HCT116 (cell line): ENCODE measurements at regions not wholly inside any gene's neighbourhood (a gene's known extent, or its start where the extent isn't known, plus 50 kb on each side); places are given as distances from the start of the nearest gene placed in this dataset.

Experiments used
- ATAC-seq: fragments of 200-7000 bp; cut with Tn5 transposase; 2 replicates; pipeline ENCODE4 v1.9.1; 2020; ENCODE audit warnings: mild to moderate bottlenecking, moderate library complexity
- BruUV-seq: library from RNA; stranded (reverse); fragments of 400-500 nt; replicated peaks from 2 replicates; lab custom pipeline; 2021; lab: Mats Ljungman, UMichigan
- CTCF ChIA-PET: fragments of 300-600 bp; sonication (Branson Sonifier 250); formaldehyde crosslinking; loops from one replicate; lab custom pipeline; 2021; ENCODE audit warnings: antibody characterized with exemption; lab: Charles Lee
- POLR2A ChIA-PET: fragments of 300-600, 350-600 bp; sonication (Branson Sonifier 250); formaldehyde crosslinking; loops from one replicate; lab custom pipeline; 2021; ENCODE audit warnings: antibody characterized with exemption; lab: Charles Lee
- RAD21 ChIA-PET, 2 experiments: fragments of 300-600 bp; sonication (Branson Sonifier 250); formaldehyde crosslinking; loops; one replicate each; lab custom pipeline; 2023; ENCODE audit warnings: low total read pairs in 2 of 2; ENCODE audit not compliant: uncharacterized antibody in 2 of 2, unreplicated experiment in 2 of 2, low non-redundant PET in 1 of 2; lab: Charles Lee
- DNase-seq: peaks from one replicate; pipeline ENCODE4 v3.0.0-alpha.2; 2010; ENCODE audit warnings: low read depth, low spot score
- H2AFZ ChIP-seq: fragments of 200-600 bp; shearing (Covaris generic), sonication (generic); 2 replicates; pipeline ENCODE4 v1.6.1; 2017; ENCODE audit warnings: low read depth, mixed run types, mixed read lengths, antibody characterized with exemption, low read length; ENCODE audit not compliant: poor library complexity, severe bottlenecking
- H3K27ac ChIP-seq: 2 replicates; pipeline ENCODE4 v1.5.1; 2012; ENCODE audit warnings: low read depth, low read length
- H3K27me3 ChIP-seq: fragments of 200-600 bp; sonication (generic); 2 replicates; pipeline ENCODE4 v1.6.1; 2016; ENCODE audit warnings: mixed run types, low read length, mixed read lengths; ENCODE audit not compliant: insufficient read depth
- H3K36me3 ChIP-seq, 2 experiments: fragments of 200-500 bp in 1 of 2; fragments of 200-600 bp in 1 of 2; sonication (Bioruptor generic) in 1 of 2; sonication (generic) in 1 of 2; 2 replicates each; pipeline versions ENCODE4 v1.5.1 to v1.6.1; 2014 to 2016; ENCODE audit warnings: low read length in 2 of 2, inconsistent platforms in 1 of 2, mixed read lengths in 1 of 2, mixed run types in 1 of 2; ENCODE audit not compliant: insufficient read depth in 2 of 2, control insufficient read depth in 1 of 2
- H3K4me1 ChIP-seq, 2 experiments: fragments of 200-600 bp in 1 of 2; sonication (generic) in 1 of 2; 2 replicates each; pipeline versions ENCODE4 v1.5.1 to v1.6.1; 2012 to 2017; ENCODE audit warnings: low read length in 2 of 2, inconsistent platforms in 1 of 2, mild to moderate bottlenecking in 1 of 2, mixed read lengths in 1 of 2, mixed run types in 1 of 2, moderate library complexity in 1 of 2; ENCODE audit not compliant: insufficient read depth in 2 of 2, control insufficient read depth in 1 of 2
- H3K4me2 ChIP-seq: fragments of 200-600 bp; sonication (generic); 2 replicates; pipeline ENCODE4 v1.6.1; 2017; ENCODE audit warnings: mixed run types, low read length, mixed read lengths
- H3K4me3 ChIP-seq, 2 experiments: fragments of 200-600 bp in 1 of 2; sonication (generic) in 1 of 2; replicated peaks in 1 of 2; 2 replicates each; pipeline ENCODE4 v1.5.1; 2011 to 2016; ENCODE audit warnings: low read length in 2 of 2, control low read depth in 1 of 2, low read depth in 1 of 2, mild to moderate bottlenecking in 1 of 2, mixed read lengths in 1 of 2, mixed run types in 1 of 2
- H3K79me2 ChIP-seq: fragments of 200-600 bp; sonication (generic); 2 replicates; pipeline ENCODE4 v1.6.1; 2017; ENCODE audit warnings: mild to moderate bottlenecking, mixed run types, low read length, moderate library complexity, mixed read lengths; ENCODE audit not compliant: insufficient read depth
- H3K9ac ChIP-seq: fragments of 200-600 bp; sonication (generic); 2 replicates; pipeline ENCODE4 v1.6.1; 2016; ENCODE audit warnings: low read length, mixed read lengths
- H3K9me2 ChIP-seq: fragments of 200-600 bp; sonication (generic), shearing (Covaris generic); 2 replicates; pipeline ENCODE4 v1.6.1; 2017; ENCODE audit warnings: mixed run types, mild to moderate bottlenecking, moderate library complexity; ENCODE audit not compliant: insufficient read depth
- H3K9me3 ChIP-seq, 2 experiments: fragments of 200-500 bp in 1 of 2; fragments of 200-600 bp in 1 of 2; sonication (Bioruptor generic) in 1 of 2; sonication (generic) in 1 of 2; 2 replicates each; pipeline ENCODE4 v1.6.1; 2014 to 2017; ENCODE audit warnings: low read length in 2 of 2, mixed read lengths in 2 of 2, inconsistent platforms in 1 of 2, low read depth in 1 of 2, mild to moderate bottlenecking in 1 of 2, mixed run types in 1 of 2, moderate library complexity in 1 of 2; ENCODE audit not compliant: control insufficient read depth in 1 of 2, insufficient read depth in 1 of 2
- H4K20me1 ChIP-seq: fragments of 200-600 bp; sonication (generic), shearing (Covaris generic); 2 replicates; pipeline ENCODE4 v1.6.1; 2017; ENCODE audit warnings: mixed run types, mild to moderate bottlenecking, moderate library complexity; ENCODE audit not compliant: insufficient read depth
- CEBPB ChIP-seq: IDR thresholded peaks from 2 replicates; pipeline ENCODE4 v1.6.1; 2012; ENCODE audit warnings: low read depth
- ELF1 ChIP-seq: IDR thresholded peaks from 2 replicates; pipeline ENCODE4 v1.6.1; 2012; ENCODE audit warnings: low read depth, borderline replicate concordance
- FOSL1 ChIP-seq: IDR thresholded peaks from 2 replicates; pipeline ENCODE4 v1.6.1; 2012; ENCODE audit warnings: low read depth
- POLR2A ChIP-seq: IDR thresholded peaks from 2 replicates; pipeline ENCODE4 v1.7.0; 2011; ENCODE audit warnings: borderline replicate concordance; ENCODE audit not compliant: insufficient read depth, insufficient read length; ENCODE audit errors: extremely low read depth
- POLR2AphosphoS5 ChIP-seq: IDR thresholded peaks from 2 replicates; pipeline ENCODE4 v1.6.1; 2011; ENCODE audit warnings: mild to moderate bottlenecking, low read depth, low read length, moderate library complexity
- RAD21 ChIP-seq: IDR thresholded peaks from 2 replicates; pipeline ENCODE4 v1.6.1; 2012; ENCODE audit warnings: low read depth, mild to moderate bottlenecking
- REST ChIP-seq: IDR thresholded peaks from 2 replicates; pipeline ENCODE4 v1.6.1; 2012; ENCODE audit warnings: low read depth
- SP1 ChIP-seq: IDR thresholded peaks from 2 replicates; pipeline ENCODE4 v1.6.1; 2012; ENCODE audit warnings: low read depth
- SRF ChIP-seq: IDR thresholded peaks from 2 replicates; pipeline ENCODE4 v1.6.1; 2012; ENCODE audit warnings: low read depth
- TCF7L2 ChIP-seq: IDR thresholded peaks from 2 replicates; pipeline ENCODE4 v1.7.0; 2011; ENCODE audit warnings: borderline replicate concordance, inconsistent platforms; ENCODE audit not compliant: insufficient read depth, insufficient read length; ENCODE audit errors: extremely low read depth
- YY1 ChIP-seq: IDR thresholded peaks from 2 replicates; pipeline ENCODE4 v1.6.1; 2011; ENCODE audit warnings: low read length, low read depth, moderate library complexity, mild to moderate bottlenecking; ENCODE audit not compliant: insufficient replicate concordance; ENCODE audit errors: extremely low read depth
- ZFX ChIP-seq: fragments of 450-650 bp; IDR thresholded peaks from 2 replicates; pipeline ENCODE4 v1.6.1; 2017
- intact Hi-C: fragments of 100-400 bp; cut with micrococcal nuclease; formaldehyde crosslinking; loops from 2 replicates; pipeline ENCODE4 v1.10.0; 2022

- Histone ChIP-seq H3K36me3 (no peaks in the 10 kb centered on the region), H4K20me1 (no peaks in the 10 kb centered on the region), H3K9me3 (no peaks in the 10 kb centered on the region), H2AFZ (no peak overlapping the region), H3K4me2 (no peak overlapping the region), H3K27me3 (no peaks in the 10 kb centered on the region), H3K9ac (no peak overlapping the region), H3K27ac (no peak overlapping the region), H3K9me2 (no peaks in the 10 kb centered on the region), H3K4me1 (no peaks in the 10 kb centered on the region), H3K79me2 (no peaks in the 10 kb centered on the region), H3K4me3 (no peak overlapping the region)
- ATAC-seq (no peak), DNase-seq (no peak)
- ChIA-PET RAD21 (no interaction called here), CTCF (no interaction called here), POLR2A (no interaction called here)
- no peak for TF ChIP-seq SRF
- TF ChIP-seq POLR2AphosphoS5, result no peak
- no peak for TF ChIP-seq REST
- TF ChIP-seq SP1, result no peak
- TF ChIP-seq ZFX, result no peak
- TF ChIP-seq ELF1, result no peak
- no peak for TF ChIP-seq RAD21
- intact Hi-C loops, result no loop called here
- BruUV-seq, result no TSS peak
Measured at GRCh38 chr4:164313853-164314252, 440.1 kb upstream of the SMIM31 start.

GRCh38 chr4:164318350-164318749 is 435.6 kb upstream of the SMIM31 start:
- Histone ChIP-seq H2AFZ (no peak overlapping the region), H3K4me1 (no peaks in the 10 kb centered on the region), H3K36me3 (no peaks in the 10 kb centered on the region), H3K4me3 (no peak overlapping the region), H4K20me1 (no peaks in the 10 kb centered on the region), H3K27me3 (no peaks in the 10 kb centered on the region), H3K4me2 (no peak overlapping the region), H3K79me2 (no peaks in the 10 kb centered on the region), H3K9ac (no peak overlapping the region), H3K9me3 (no peaks in the 10 kb centered on the region), H3K9me2 (no peaks in the 10 kb centered on the region), H3K27ac (no peak overlapping the region)
- TF ChIP-seq REST (no peak), TCF7L2 (no peak), SP1 (no peak), ZFX (no peak), POLR2A (no peak), FOSL1 (no peak), POLR2AphosphoS5 (no peak), YY1 (no peak), CEBPB (no peak)
- BruUV-seq, result no TSS peak
- RAD21 ChIA-PET, result no interaction called here
- no peak for ATAC-seq
- POLR2A ChIA-PET, result no interaction called here
- intact Hi-C loops, result no loop called here
- CTCF ChIA-PET, result no interaction called here
- DNase-seq, result no peak
